ENCODE measurements at regions not wholly inside any gene's neighbourhood (a gene's known extent, or its start where the extent isn't known, plus 50 kb on each side); places are given as distances from the start of the nearest gene placed in this dataset.

DNA sequence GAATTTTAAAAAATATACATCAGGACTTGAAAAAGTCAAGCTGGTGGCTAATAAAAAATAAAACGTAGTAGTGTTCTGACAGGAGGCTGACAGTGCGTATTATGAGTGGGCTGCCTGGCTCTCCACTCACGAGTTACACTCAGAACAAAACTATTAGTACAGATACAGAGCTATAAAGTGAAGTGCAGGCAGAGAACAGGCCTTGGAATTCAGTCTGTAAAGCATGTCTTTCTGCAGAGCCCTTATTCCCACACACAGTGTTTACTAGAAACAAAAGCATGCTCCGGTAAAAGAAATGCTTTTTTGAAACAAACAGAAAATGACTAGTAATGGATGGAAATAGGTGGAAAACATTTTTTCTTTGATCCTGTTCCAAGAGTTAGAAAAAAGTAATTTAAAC, 334.7 kb downstream of the DIRAS2 start:
- TF ChIP-seq EZH2 (IDR thresholded peaks at IDR 0.05; ENCODE audit: low read length) (no peak), CTCF (optimal IDR thresholded peaks at IDR 0.05 in 1 of 3, IDR thresholded peaks at IDR 0.05 in 1 of 3, conservative IDR thresholded peaks at IDR 0.05 in 1 of 3; ENCODE audit: extremely low read depth in 1 of 3, insufficient read depth in 2 of 3, low read length in 3 of 3) (no peak)
- Histone ChIP-seq H3K9ac (ENCODE audit: control insufficient read depth, extremely low read depth, insufficient read depth, low read length) (no peak overlapping the region), H3K9me1 (ENCODE audit: control insufficient read depth, extremely low read depth, insufficient read depth, low read length) (no peaks in the 10 kb centered on the region), H3K4me2 (ENCODE audit: control insufficient read depth, extremely low read depth, insufficient read depth, low read depth, low read length) (no peak overlapping the region), H4K20me1 (ENCODE audit: control insufficient read depth, extremely low read depth, insufficient read depth, low read length) (no peaks in the 10 kb centered on the region), H3K4me3 (ENCODE audit: control insufficient read depth in 2 of 3, extremely low read depth in 1 of 3, insufficient read depth in 2 of 3, low read depth in 1 of 3, low read length in 3 of 3) (no peak overlapping the region), H3K36me3 (ENCODE audit: control insufficient read depth in 2 of 2, extremely low read depth in 1 of 2, insufficient read depth in 2 of 2, low read length in 2 of 2) (no peaks in the 10 kb centered on the region), H3K79me2 (ENCODE audit: control insufficient read depth, insufficient read depth, low read length) (no peaks in the 10 kb centered on the region), H3K9me3 (ENCODE audit: control insufficient read depth, low read depth, low read length) (no peaks in the 10 kb centered on the region), H3K27ac (ENCODE audit: control insufficient read depth, insufficient read depth, low read length) (no peak overlapping the region), H3K27me3 (ENCODE audit: control insufficient read depth, extremely low read depth, insufficient read depth, low read length) (no peaks in the 10 kb centered on the region), H3K4me1 (ENCODE audit: control insufficient read depth, extremely low read depth, insufficient read depth, low read length) (peaks cover 4% of the 10 kb centered on the region), H2AFZ (ENCODE audit: control insufficient read depth, low read length) (no peak overlapping the region)
- dilution Hi-C loops (cut with MboI; ENCODE audit: extremely low pct_ligation_motif_present, low sequenced_read_pairs), result no loop called here
- no peak for DNase-seq (ENCODE audit: low read depth, low spot score)
- FAIRE-seq, result no peak

GRCh38 chr9:90308691-90309090, 333.9 kb downstream of the DIRAS2 start:
- no peaks in the 10 kb centered on the region for H3K27me3 ChIP-seq (ENCODE audit: control insufficient read depth, extremely low read depth, insufficient read depth, low read length)
- peaks cover 4% of the 10 kb centered on the region for H3K4me1 ChIP-seq (ENCODE audit: control insufficient read depth, extremely low read depth, insufficient read depth, low read length)
- no peak overlapping the region for H3K4me3 ChIP-seq (ENCODE audit: control insufficient read depth in 2 of 3, extremely low read depth in 1 of 3, insufficient read depth in 2 of 3, low read depth in 1 of 3, low read length in 3 of 3)
- H3K4me2 ChIP-seq (ENCODE audit: control insufficient read depth, extremely low read depth, insufficient read depth, low read depth, low read length), result no peak overlapping the region
- H3K79me2 ChIP-seq (ENCODE audit: control insufficient read depth, insufficient read depth, low read length), result no peaks in the 10 kb centered on the region
- FAIRE-seq, result no peak
- H3K27ac ChIP-seq (ENCODE audit: control insufficient read depth, insufficient read depth, low read length), result no peak overlapping the region
- dilution Hi-C loops (cut with MboI; ENCODE audit: extremely low pct_ligation_motif_present, low sequenced_read_pairs), result no loop called here
- no peak overlapping the region for H3K9ac ChIP-seq (ENCODE audit: control insufficient read depth, extremely low read depth, insufficient read depth, low read length)
- H3K9me3 ChIP-seq (ENCODE audit: control insufficient read depth, low read depth, low read length), result no peaks in the 10 kb centered on the region
- H3K9me1 ChIP-seq (ENCODE audit: control insufficient read depth, extremely low read depth, insufficient read depth, low read length), result no peaks in the 10 kb centered on the region
- H4K20me1 ChIP-seq (ENCODE audit: control insufficient read depth, extremely low read depth, insufficient read depth, low read length), result no peaks in the 10 kb centered on the region
- no peak overlapping the region for H2AFZ ChIP-seq (ENCODE audit: control insufficient read depth, low read length)
- no peaks in the 10 kb centered on the region for H3K36me3 ChIP-seq (ENCODE audit: control insufficient read depth in 2 of 2, extremely low read depth in 1 of 2, insufficient read depth in 2 of 2, low read length in 2 of 2)
- TF ChIP-seq CTCF (optimal IDR thresholded peaks at IDR 0.05 in 1 of 3, IDR thresholded peaks at IDR 0.05 in 1 of 3, conservative IDR thresholded peaks at IDR 0.05 in 1 of 3; ENCODE audit: extremely low read depth in 1 of 3, insufficient read depth in 2 of 3, low read length in 3 of 3), result no peak
- TF ChIP-seq EZH2 (IDR thresholded peaks at IDR 0.05; ENCODE audit: low read length), result no peak
- DNase-seq (ENCODE audit: low read depth, low spot score), result no peak

Data from keratinocyte (primary cell).